SK-N-MC (cell line): ENCODE measurements at regions not wholly inside any gene's neighbourhood (a gene's known extent, or its start where the extent isn't known, plus 50 kb on each side); places are given as distances from the start of the nearest gene placed in this dataset.
"Not testable (repeated sequence)": the region's sequence is repeated elsewhere in the genome, so short reads cannot be mapped to it uniquely, and the experiment has no call there.

Experiments used
- DNase-seq: peaks from one replicate; pipeline ENCODE4 v3.0.0-alpha.2; 2011; ENCODE audit warnings: low read depth, low spot score
- H3K27ac ChIP-seq: fragments of 200-600 bp; sonication (generic); 2 replicates; pipeline ENCODE4 v1.5.1; 2016; ENCODE audit warnings: mixed run types
- H3K36me3 ChIP-seq: fragments of 200-600 bp; sonication (generic); 2 replicates; pipeline ENCODE4 v1.6.1; 2017; ENCODE audit warnings: antibody characterized with exemption, low read length, mixed read lengths; ENCODE audit not compliant: insufficient read depth
- H3K4me3 ChIP-seq: fragments of 200-600 bp; sonication (generic); 2 replicates; pipeline ENCODE4 v1.5.1; 2016
- H3K9ac ChIP-seq: fragments of 200-600 bp; sonication (generic); 2 replicates; pipeline ENCODE4 v1.8.0; 2017; ENCODE audit warnings: mixed run types, mixed read lengths; ENCODE audit not compliant: insufficient read length
- H3K9me3 ChIP-seq: fragments of 200-600 bp; sonication (generic); 2 replicates; pipeline ENCODE4 v1.6.1; 2017; ENCODE audit warnings: low read depth, mild to moderate bottlenecking, antibody characterized with exemption, low read length, moderate library complexity, mixed read lengths
- EZH2 ChIP-seq: fragments of 200-600 bp; sonication (generic); IDR thresholded peaks from one replicate; pipeline ENCODE4 v1.6.1; 2017; ENCODE audit warnings: antibody characterized with exemption
- FOXP2 ChIP-seq: optimal IDR thresholded peaks from 2 replicates; pipeline ENCODE3; 2011; ENCODE audit warnings: mild to moderate bottlenecking, moderate library complexity; ENCODE audit not compliant: insufficient read depth; ENCODE audit errors: extremely low read length, control extremely low read depth
- POLR2AphosphoS5 ChIP-seq: IDR thresholded peaks from 2 replicates; pipeline ENCODE4 v1.6.1; 2012; ENCODE audit warnings: mild to moderate bottlenecking, low read depth, low read length, borderline replicate concordance

DNA sequence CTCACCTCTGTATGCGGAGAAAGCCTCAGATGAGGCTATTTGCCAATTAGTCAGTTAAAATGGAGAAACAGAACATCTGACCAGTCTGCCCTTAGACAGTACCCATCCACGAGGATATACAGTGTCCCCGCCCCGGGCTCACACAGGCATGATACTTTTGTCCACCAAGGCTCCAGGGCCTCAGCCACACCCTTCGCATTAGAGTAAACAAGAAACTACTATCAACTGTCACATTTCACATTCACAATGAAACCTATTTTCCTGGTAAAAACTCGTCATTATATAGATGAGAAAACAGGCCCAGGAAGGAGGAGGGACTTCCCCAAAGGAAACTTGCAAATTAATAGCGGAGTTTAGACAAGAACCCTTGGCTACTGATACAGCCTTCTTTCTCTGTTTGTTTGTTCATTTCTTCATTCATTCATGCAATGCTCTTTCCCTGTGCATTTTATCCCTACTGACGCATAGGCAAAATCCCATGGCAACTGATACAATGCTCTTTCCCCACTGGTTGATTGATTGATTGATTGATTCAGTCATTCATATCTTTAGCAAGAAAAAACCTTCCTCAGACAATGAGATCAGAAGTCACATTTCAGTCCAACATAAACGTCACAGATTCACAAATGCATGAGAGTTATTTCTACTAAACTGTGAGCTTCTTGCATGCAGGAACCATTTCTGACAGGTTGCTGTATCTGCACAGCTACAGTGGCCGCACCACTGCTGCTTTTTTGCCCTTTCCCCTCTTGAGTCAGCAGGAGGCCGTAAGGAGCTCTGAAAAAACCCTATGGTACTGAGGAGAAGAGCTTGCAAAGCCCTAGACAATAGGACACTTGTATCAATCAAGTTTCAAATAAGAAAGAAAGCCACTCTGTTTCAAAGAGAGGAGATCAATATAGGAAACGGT, 777.1 kb downstream of the RNF144A start:
- no peak overlapping the region for H3K4me3 ChIP-seq
- no peaks in the 10 kb centered on the region for H3K36me3 ChIP-seq
- no peak for TF ChIP-seq FOXP2
- no peak for TF ChIP-seq EZH2
- TF ChIP-seq POLR2AphosphoS5: no peak
- no peak overlapping the region for H3K27ac ChIP-seq
- H3K9me3 ChIP-seq: no peaks in the 10 kb centered on the region
- no peak for DNase-seq
- no peak overlapping the region for H3K9ac ChIP-seq

DNA sequence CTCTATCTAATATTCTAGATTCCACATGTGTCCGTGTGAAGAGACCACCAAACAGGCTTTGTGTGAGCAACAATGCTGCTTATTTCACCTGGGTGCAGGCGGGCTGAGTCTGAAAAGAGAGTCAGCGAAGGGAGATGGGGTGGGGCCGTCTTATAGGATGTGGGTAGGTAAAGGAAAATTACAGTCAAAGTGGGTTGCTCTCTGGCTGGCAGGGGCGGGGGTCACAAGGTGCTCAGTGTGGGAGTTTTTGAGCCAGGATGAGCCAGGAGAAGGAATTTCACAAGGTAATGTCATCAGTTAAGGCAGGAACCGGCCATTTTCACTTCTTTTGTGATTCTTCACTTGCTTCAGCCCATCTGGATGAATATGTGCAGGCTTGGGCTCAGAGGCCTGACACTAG, 779.3 kb downstream of the RNF144A start:
- not testable (repeated sequence) for H3K9me3 ChIP-seq, H3K4me3 ChIP-seq, DNase-seq, H3K9ac ChIP-seq, H3K27ac ChIP-seq, H3K36me3 ChIP-seq

DNA sequence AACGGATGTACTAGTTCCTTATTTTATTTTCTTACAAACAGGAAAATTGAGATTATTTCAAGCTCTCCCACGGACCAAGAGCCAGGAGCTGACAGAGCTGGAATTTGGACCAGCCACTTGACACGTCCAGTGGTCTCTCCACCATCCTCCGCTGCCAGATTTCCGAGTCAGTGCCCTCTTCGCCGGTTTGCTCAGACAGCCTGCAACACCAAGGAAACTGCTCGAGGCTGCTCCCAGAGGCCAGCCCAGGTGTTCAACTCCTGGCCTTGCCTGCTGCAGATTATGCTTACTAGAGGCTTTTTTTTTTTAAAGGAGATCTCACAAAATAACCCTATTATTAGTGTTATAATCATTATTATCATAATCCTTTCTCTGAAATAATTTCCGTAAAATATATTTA, 779.8 kb downstream of the RNF144A start:
- Histone ChIP-seq H3K4me3 (no peak overlapping the region), H3K27ac (no peak overlapping the region), H3K36me3 (no peaks in the 10 kb centered on the region), H3K9me3 (no peaks in the 10 kb centered on the region), H3K9ac (no peak overlapping the region)
- no peak for DNase-seq
- TF ChIP-seq FOXP2 (no peak), EZH2 (no peak), POLR2AphosphoS5 (no peak)

DNA sequence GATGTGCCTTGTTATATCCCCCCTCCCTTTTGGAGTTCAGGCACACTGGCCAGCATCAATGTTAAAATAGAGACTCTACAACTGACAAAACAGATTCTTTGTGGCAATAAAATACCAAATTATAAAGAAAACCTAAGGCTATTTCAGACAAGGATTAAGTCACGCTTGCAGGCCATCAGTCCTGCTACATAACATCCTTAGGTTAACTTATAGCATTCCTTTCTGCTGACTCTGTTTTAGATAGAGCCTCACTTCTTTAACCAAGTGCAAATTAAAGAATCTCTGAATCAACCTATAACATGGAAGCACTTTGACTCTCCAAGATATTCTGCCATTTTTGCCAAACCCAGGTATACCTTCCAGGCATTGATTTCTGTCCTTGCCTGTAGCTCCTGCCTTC, 784.6 kb downstream of the RNF144A start:
- Histone ChIP-seq H3K36me3 (no peaks in the 10 kb centered on the region), H3K27ac (no peak overlapping the region), H3K9ac (no peak overlapping the region), H3K9me3 (no peaks in the 10 kb centered on the region), H3K4me3 (no peak overlapping the region)
- DNase-seq: no peak
- TF ChIP-seq POLR2AphosphoS5: no peak
- no peak for TF ChIP-seq FOXP2

DNA sequence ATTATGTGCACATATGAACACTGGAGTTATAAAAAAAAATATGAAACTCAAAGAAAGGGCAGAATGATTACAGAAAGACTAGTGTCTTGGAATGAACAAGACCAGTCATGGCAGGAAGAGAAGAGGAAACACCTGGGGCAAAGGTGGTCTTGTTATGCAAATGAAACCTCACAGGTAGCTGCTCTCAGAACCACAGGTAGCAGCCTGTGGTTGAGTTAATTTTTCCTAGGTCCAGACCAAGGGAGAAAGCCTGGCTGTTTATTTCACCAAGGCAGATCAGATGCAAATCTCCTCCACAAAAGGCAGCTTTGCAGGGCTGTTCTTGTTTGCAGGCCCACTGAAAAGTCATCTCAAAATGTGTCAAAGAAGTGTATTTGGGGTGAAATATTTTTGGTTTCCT, 785.8 kb downstream of the RNF144A start:
- Histone ChIP-seq H3K9me3 (no peaks in the 10 kb centered on the region), H3K36me3 (no peaks in the 10 kb centered on the region), H3K27ac (no peak overlapping the region), H3K4me3 (no peak overlapping the region), H3K9ac (no peak overlapping the region)
- no peak for TF ChIP-seq POLR2AphosphoS5
- TF ChIP-seq FOXP2: no peak
- TF ChIP-seq EZH2: no peak
- no peak for DNase-seq

DNA sequence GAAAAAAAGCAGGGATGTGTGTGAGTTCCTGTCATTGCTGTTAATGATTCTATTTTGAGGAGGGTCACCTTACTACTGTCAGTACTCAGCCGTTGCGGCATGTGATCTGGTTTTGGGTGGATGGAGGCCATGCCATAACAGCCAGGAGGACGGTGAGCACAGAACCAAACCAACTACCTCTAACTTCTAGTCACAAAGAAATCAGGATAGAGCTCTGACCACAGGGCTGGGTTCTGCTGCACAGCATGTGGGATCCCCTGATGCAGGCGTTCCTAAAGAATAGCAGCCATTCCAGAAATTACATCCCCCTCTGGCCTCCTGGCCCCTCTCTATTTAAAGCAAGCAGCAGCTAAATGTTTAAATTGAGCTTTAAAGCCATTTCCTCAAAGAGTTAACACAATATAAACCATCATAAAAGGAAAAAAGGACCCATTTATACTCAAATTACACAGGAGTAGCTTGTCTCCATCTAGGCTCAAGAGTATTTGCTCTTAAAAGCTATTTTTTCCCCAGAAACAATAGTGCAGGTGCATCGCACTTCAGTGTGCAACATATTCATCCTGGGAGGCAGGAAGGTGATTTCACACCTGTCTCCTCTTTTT, 786.4 kb downstream of the RNF144A start:
- DNase-seq: no peak
- H3K9ac ChIP-seq: no peak overlapping the region
- no peaks in the 10 kb centered on the region for H3K9me3 ChIP-seq
- no peak overlapping the region for H3K4me3 ChIP-seq
- no peak for TF ChIP-seq FOXP2
- no peak for TF ChIP-seq POLR2AphosphoS5
- no peak for TF ChIP-seq EZH2
- no peak overlapping the region for H3K27ac ChIP-seq
- no peaks in the 10 kb centered on the region for H3K36me3 ChIP-seq

DNA sequence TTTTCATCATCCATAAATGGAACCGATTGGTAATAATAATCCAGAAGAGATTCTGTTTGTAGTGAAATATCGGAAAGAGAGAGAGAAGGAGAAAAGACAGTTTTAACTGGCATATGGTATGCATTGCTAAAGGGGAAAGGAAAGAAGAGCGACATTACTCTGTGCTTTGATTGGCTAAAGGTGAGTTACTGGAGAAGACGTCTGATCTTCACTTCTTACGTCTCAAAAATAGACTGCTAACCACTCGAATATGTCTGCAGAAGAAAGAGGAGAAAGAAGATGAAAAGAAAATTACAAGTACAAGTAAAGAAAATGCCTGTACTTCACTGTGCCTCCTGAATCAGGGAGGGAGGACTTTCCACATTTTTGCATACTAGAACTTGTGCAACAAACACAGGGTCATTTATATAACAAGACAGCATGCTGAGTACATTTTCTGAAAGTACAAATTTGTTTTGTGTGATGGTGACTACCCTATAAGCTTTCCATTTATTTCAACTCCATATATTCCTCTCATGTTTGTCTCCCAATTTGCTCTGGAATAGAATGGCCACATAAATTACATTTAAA, 787.2 kb downstream of the RNF144A start:
- TF ChIP-seq FOXP2: no peak
- no peak for TF ChIP-seq POLR2AphosphoS5
- no peak for TF ChIP-seq EZH2
- H3K36me3 ChIP-seq: no peaks in the 10 kb centered on the region
- H3K4me3 ChIP-seq: no peak overlapping the region
- no peak overlapping the region for H3K9ac ChIP-seq
- no peaks in the 10 kb centered on the region for H3K9me3 ChIP-seq
- H3K27ac ChIP-seq: no peak overlapping the region
- no peak for DNase-seq

DNA sequence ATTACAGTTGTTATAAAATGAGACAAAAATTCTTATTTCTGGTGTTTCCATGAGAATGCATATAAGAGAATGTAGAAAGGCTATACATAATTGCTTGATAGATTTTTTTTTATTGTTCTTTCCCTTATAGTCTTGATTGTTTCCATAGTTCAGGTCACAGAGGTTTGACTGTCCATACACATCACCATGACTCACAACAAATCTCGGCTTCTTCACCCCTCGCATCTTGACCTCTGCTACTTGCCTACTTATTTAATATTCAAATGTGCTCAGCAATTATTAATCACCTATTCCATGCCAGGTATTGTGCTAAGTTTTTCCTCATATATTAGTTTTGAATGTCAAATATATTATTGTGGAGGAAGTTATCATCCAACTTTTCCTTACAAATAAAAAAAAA, 789.6 kb downstream of the RNF144A start:
- no peak for DNase-seq
- Histone ChIP-seq H3K4me3 (no peak overlapping the region), H3K36me3 (no peaks in the 10 kb centered on the region), H3K9me3 (no peaks in the 10 kb centered on the region), H3K27ac (no peak overlapping the region), H3K9ac (no peak overlapping the region)
- TF ChIP-seq FOXP2 (no peak), POLR2AphosphoS5 (no peak), EZH2 (no peak)
